Transverse colon (tissue), 4 donors: ENCODE measurements at regions not wholly inside any gene's neighbourhood (a gene's known extent, or its start where the extent isn't known, plus 50 kb on each side); places are given as distances from the start of the nearest gene placed in this dataset.

ENCODE experiments used
- DNase-seq: peaks from one replicate; pipeline ENCODE4 v3.0.0-alpha.2; 2019
- H3K27ac ChIP-seq, 4 donors: fragments of 200-600 bp; sonication (generic); 2 replicates each; pipeline ENCODE4 v1.5.1; 2016 to 2018; ENCODE audit warnings: inconsistent platforms in 4 of 4
- H3K27me3 ChIP-seq: fragments of 200-600 bp; sonication (generic); 2 replicates; pipeline ENCODE4 v1.5.1; 2017; ENCODE audit warnings: inconsistent platforms
- H3K36me3 ChIP-seq, 4 donors: fragments of 200-600 bp; sonication (generic); 2 replicates each; pipeline ENCODE4 v1.5.1; 2017 to 2019; ENCODE audit warnings: inconsistent platforms in 4 of 4
- H3K4me1 ChIP-seq, 4 donors: fragments of 200-600 bp; sonication (generic); 2 replicates each; pipeline ENCODE4 v1.5.1; 2017 to 2020; ENCODE audit warnings: inconsistent platforms in 4 of 4
- H3K4me3 ChIP-seq, 4 donors: fragments of 200-600 bp; sonication (generic); 1 replicate in 1 of 4; 2 replicates in 3 of 4; pipeline versions ENCODE4 v1.5.1 to v1.6.1; 2017 to 2019; ENCODE audit warnings: inconsistent platforms in 4 of 4
- H3K9me3 ChIP-seq, 2 donors: fragments of 200-600 bp; sonication (generic); 2 replicates each; pipeline ENCODE4 v1.5.1; 2017 to 2019; ENCODE audit warnings: inconsistent platforms in 2 of 2
- CTCF ChIP-seq, 5 experiments: fragments of 200-600 bp in 3 of 5; fragments of 450-650 bp in 2 of 5; sonication (generic) in 3 of 5; IDR thresholded peaks; 1 replicate in 2 of 5; 2 replicates in 3 of 5; pipeline ENCODE4 v1.5.1; 2016 to 2017; ENCODE audit warnings: antibody characterized with exemption in 5 of 5, inconsistent platforms in 3 of 5, mild to moderate bottlenecking in 2 of 5, moderate library complexity in 1 of 5
- EP300 ChIP-seq: sonication (generic); formaldehyde crosslinking; IDR thresholded peaks from one replicate; pipeline ENCODE4 v1.6.1; 2017; ENCODE audit warnings: antibody characterized with exemption, low read depth
- POLR2A ChIP-seq: fragments of 450-650 bp; IDR thresholded peaks from one replicate; pipeline ENCODE4 v1.6.1; 2016; ENCODE audit warnings: antibody characterized with exemption, mild to moderate bottlenecking, moderate library complexity
- POLR2AphosphoS5 ChIP-seq, 3 donors: sonication (generic); formaldehyde crosslinking; IDR thresholded peaks; one replicate each; pipeline ENCODE4 v1.6.1; 2016; ENCODE audit warnings: antibody characterized with exemption in 3 of 3
- WGBS, 2 donors: methylation state at CpG; one replicate each; pipeline ENCODE4 v1.1.5; 2018; ENCODE audit warnings: low coverage in 1 of 2; 5-methylcytosine and 5-hydroxymethylcytosine counted together
- in situ Hi-C, 4 donors: fragments of 200-750 bp; cut with MboI; loops; one replicate each; pipeline versions ENCODE4 v1.15.0 to v1.15.1; 2017; ENCODE audit warnings: low sequenced_read_pairs in 3 of 4, low pct_ligation_motif_present in 1 of 4, low pct_unique_long_range_greater_than_20kb in 1 of 4
- intact Hi-C: fragments of 100-400 bp; cut with DNase I; formaldehyde crosslinking; loops from one replicate; pipeline ENCODE4 v1.15.1; 2023; ENCODE audit warnings: low total_unique reads
- small RNA-seq, 4 donors: library from RNA; depleted of rRNA; stranded (forward); fragments of <200 nt; gene quantifications; one replicate each; pipeline ENCODE3, GENCODE V24; 2016

GRCh38 chr15:47652844-47653243 is 64.5 kb upstream of the SEMA6D start:
- Histone ChIP-seq H3K27ac (no peak overlapping the region), H3K9me3 (no peaks in the 10 kb centered on the region), H3K4me3 (no peak overlapping the region), H3K27me3 (no peaks in the 10 kb centered on the region), H3K4me1 (no peaks in the 10 kb centered on the region), H3K36me3 (no peaks in the 10 kb centered on the region)
- intact Hi-C loops (no loop called here), in situ Hi-C loops (no loop called here)
- TF ChIP-seq CTCF (IDR thresholded peaks at IDR 0.05) (no peak), EP300 (no peak), POLR2A (no peak), POLR2AphosphoS5 (IDR thresholded peaks at IDR 0.05) (no peak)
- WGBS, 2 donors: 74 to 75% methylated on average over 2 of the region's 2 CpGs
- DNase-seq: no peak

- Histone ChIP-seq H3K4me1 (no peaks in the 10 kb centered on the region), H3K27ac (no peak overlapping the region), H3K27me3 (no peaks in the 10 kb centered on the region), H3K4me3 (no peak overlapping the region), H3K9me3 (no peaks in the 10 kb centered on the region), H3K36me3 (no peaks in the 10 kb centered on the region)
- no peak for DNase-seq
- TF ChIP-seq POLR2AphosphoS5 (IDR thresholded peaks at IDR 0.05) (no peak), CTCF (IDR thresholded peaks at IDR 0.05) (no peak), EP300 (no peak), POLR2A (no peak)
- in situ Hi-C loops (no loop called here), intact Hi-C loops (no loop called here)
- WGBS, 2 donors: 80 to 92% methylated on average over 5 of the region's 5 CpGs
These were observed 55.6 kb upstream of the SEMA6D start for GRCh38 chr15:47661661-47662180.

- H3K27ac ChIP-seq: no peak overlapping the region
- H3K36me3 ChIP-seq: no peaks in the 10 kb centered on the region
- no peaks in the 10 kb centered on the region for H3K9me3 ChIP-seq
- 36 to 69% methylated on average over 2 of the region's 2 CpGs for WGBS, 2 donors
- TF ChIP-seq POLR2AphosphoS5 (IDR thresholded peaks at IDR 0.05): no peak
- no peak for TF ChIP-seq POLR2A
- TF ChIP-seq EP300: no peak
- TF ChIP-seq CTCF (IDR thresholded peaks at IDR 0.05): no peak
- H3K27me3 ChIP-seq: no peaks in the 10 kb centered on the region
- H3K4me1 ChIP-seq: no peaks in the 10 kb centered on the region
- H3K4me3 ChIP-seq: no peak overlapping the region
- intact Hi-C loops: no loop called here
- in situ Hi-C loops: no loop called here
- DNase-seq: no peak
These were observed 54.2 kb upstream of the SEMA6D start for GRCh38 chr15:47663101-47663500.

Small RNA genes lying in the stretch of these regions (small RNA-seq; reads per million reads assigned to genes)
- gene MTND5P40: 0 reads per million in 4 donors
- gene RF01182: 0 reads per million in 4 donors
- 0 reads per million in 4 donors for gene RN7SKP139
- 0 reads per million in 4 donors for gene RNU6-1014P
